Hepatic stellate cell (primary cell): ENCODE measurements at regions not wholly inside any gene's neighbourhood (a gene's known extent, or its start where the extent isn't known, plus 50 kb on each side); places are given as distances from the start of the nearest gene placed in this dataset.

ENCODE experiments used
- DNase-seq: peaks from one replicate; pipeline ENCODE4 v3.0.0; 2011; ENCODE audit warnings: low spot score

GRCh38 chr5:93320920-93321445, 260.0 kb downstream of the NR2F1-AS1 start:
- DNase-seq: no peak

GRCh38 chr5:93313672-93314071, 267.3 kb downstream of the NR2F1-AS1 start:
- no peak for DNase-seq

- DNase-seq: no peak
These were observed 269.1 kb downstream of the NR2F1-AS1 start for GRCh38 chr5:93311881-93312280.

GRCh38 chr5:93307557-93307956, 273.5 kb downstream of the NR2F1-AS1 start:
- DNase-seq: no peak

- DNase-seq: no peak
These were observed 275.0 kb downstream of the NR2F1-AS1 start for GRCh38 chr5:93305984-93306383.

- DNase-seq: no peak
These were observed 276.4 kb downstream of the NR2F1-AS1 start for GRCh38 chr5:93304456-93305250.

- no peak for DNase-seq
These were observed 277.7 kb downstream of the NR2F1-AS1 start for GRCh38 chr5:93303291-93303691.

GRCh38 chr5:93302711-93303110, 278.3 kb downstream of the NR2F1-AS1 start:
- DNase-seq: no peak

GRCh38 chr5:93300945-93301344, 280.1 kb downstream of the NR2F1-AS1 start:
- no peak for DNase-seq

- DNase-seq: no peak
These were observed 280.6 kb downstream of the NR2F1-AS1 start for GRCh38 chr5:93300309-93300923.

- no peak for DNase-seq
These were observed 281.2 kb downstream of the NR2F1-AS1 start for GRCh38 chr5:93299681-93300308.

GRCh38 chr5:93297116-93297515, 283.9 kb downstream of the NR2F1-AS1 start:
- no peak for DNase-seq

GRCh38 chr5:93296338-93296737, 284.7 kb downstream of the NR2F1-AS1 start:
- DNase-seq: no peak

GRCh38 chr5:93294996-93295395, 286.0 kb downstream of the NR2F1-AS1 start:
- no peak for DNase-seq

- DNase-seq: no peak
These were observed 286.8 kb downstream of the NR2F1-AS1 start for GRCh38 chr5:93294199-93294598.

GRCh38 chr5:93289942-93290341, 291.1 kb downstream of the NR2F1-AS1 start:
- no peak for DNase-seq

GRCh38 chr5:93285461-93285860, 295.6 kb downstream of the NR2F1-AS1 start:
- no peak for DNase-seq

- DNase-seq: no peak
These were observed 298.8 kb downstream of the NR2F1-AS1 start for GRCh38 chr5:93281980-93282772.

GRCh38 chr5:93280518-93280917, 300.5 kb downstream of the NR2F1-AS1 start:
- no peak for DNase-seq

- no peak for DNase-seq
These were observed 301.6 kb downstream of the NR2F1-AS1 start for GRCh38 chr5:93279296-93279963.

- no peak for DNase-seq
These were observed 302.1 kb downstream of the NR2F1-AS1 start for GRCh38 chr5:93278896-93279295.

GRCh38 chr5:93277051-93277450, 304.0 kb downstream of the NR2F1-AS1 start:
- DNase-seq: no peak
